Activated CD4-positive, alpha-beta memory T cell treated with anti-CD3 and anti-CD28 coated beads, Interleukin-2, amount 10 ng/mL, durations not matched to agents 7 days and 5 days (primary cell): ENCODE measurements at regions not wholly inside any gene's neighbourhood (a gene's known extent, or its start where the extent isn't known, plus 50 kb on each side); places are given as distances from the start of the nearest gene placed in this dataset.

ENCODE experiments used
- CTCF ChIA-PET: fragments of 350-600 bp; sonication (Branson Sonifier 250); formaldehyde crosslinking; loops from one replicate; lab custom pipeline; 2021; ENCODE audit warnings: antibody characterized with exemption, inconsistent platforms; lab: Charles Lee
- POLR2A ChIA-PET: fragments of 350-600 bp; sonication (Branson Sonifier 250); formaldehyde crosslinking; loops from one replicate; lab custom pipeline; 2021; ENCODE audit warnings: antibody characterized with exemption; lab: Charles Lee
- DNase-seq: peaks from one replicate; pipeline ENCODE4 v3.0.0-alpha.2; 2020
- H3K27ac Mint-ChIP-seq: one replicate; pipeline ENCODE4 v1.8.0; 2021; ENCODE audit warnings: mild to moderate bottlenecking, mixed read lengths
- H3K27me3 Mint-ChIP-seq: one replicate; pipeline ENCODE4 v1.8.0; 2021; ENCODE audit warnings: mixed read lengths
- H3K36me3 Mint-ChIP-seq: one replicate; pipeline ENCODE4 v1.8.0; 2021; ENCODE audit warnings: low read depth, mixed read lengths
- H3K4me1 Mint-ChIP-seq: one replicate; pipeline ENCODE4 v1.8.0; 2021; ENCODE audit warnings: mixed read lengths
- H3K4me3 Mint-ChIP-seq: one replicate; pipeline ENCODE4 v1.8.0; 2021; ENCODE audit warnings: mild to moderate bottlenecking, mixed read lengths
- H3K9me3 Mint-ChIP-seq: one replicate; pipeline ENCODE4 v1.8.0; 2021; ENCODE audit warnings: mixed read lengths

GRCh38 chr4:120509719-120510118 lies 412.8 kb downstream of the PRDM5 start:
- H3K27me3 Mint-ChIP-seq = no peaks in the 10 kb centered on the region
- no peaks in the 10 kb centered on the region for H3K36me3 Mint-ChIP-seq
- CTCF ChIA-PET = no interaction called here
- POLR2A ChIA-PET = no interaction called here
- DNase-seq = no peak
- no peaks in the 10 kb centered on the region for H3K9me3 Mint-ChIP-seq
- H3K27ac Mint-ChIP-seq = no peak overlapping the region
- H3K4me3 Mint-ChIP-seq = no peak overlapping the region
- no peaks in the 10 kb centered on the region for H3K4me1 Mint-ChIP-seq

- CTCF ChIA-PET = no interaction called here
- DNase-seq = no peak
- Mint-ChIP-seq H3K4me1 (no peaks in the 10 kb centered on the region), H3K4me3 (no peak overlapping the region), H3K27ac (no peak overlapping the region), H3K36me3 (no peaks in the 10 kb centered on the region), H3K27me3 (no peaks in the 10 kb centered on the region), H3K9me3 (no peaks in the 10 kb centered on the region)
- POLR2A ChIA-PET = no interaction called here
These were observed 413.3 kb downstream of the PRDM5 start for GRCh38 chr4:120509222-120509621.

DNA sequence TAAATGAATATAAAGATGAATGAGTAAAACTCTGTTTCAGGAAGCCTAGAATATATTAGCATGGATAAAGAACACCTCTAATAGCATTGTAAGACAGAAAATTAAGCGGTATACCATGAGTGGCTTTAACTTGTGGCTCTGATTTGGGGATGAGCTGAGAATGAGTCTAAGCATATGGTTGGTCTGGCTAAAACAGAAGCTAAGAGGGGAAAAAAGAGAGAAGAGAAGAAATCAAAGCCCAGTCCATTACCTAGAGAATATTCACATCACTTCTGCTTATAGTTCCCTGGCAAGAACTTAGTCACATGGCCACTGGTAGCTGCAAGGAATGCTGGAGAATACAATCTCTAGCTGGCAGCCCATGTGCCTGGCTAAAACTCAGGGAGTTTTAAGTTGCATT lies 414.5 kb downstream of the PRDM5 start:
- Mint-ChIP-seq H3K4me3 (no peak overlapping the region), H3K27me3 (no peaks in the 10 kb centered on the region), H3K27ac (no peak overlapping the region), H3K36me3 (no peaks in the 10 kb centered on the region), H3K9me3 (no peaks in the 10 kb centered on the region), H3K4me1 (no peaks in the 10 kb centered on the region)
- no peak for DNase-seq
- ChIA-PET POLR2A (no interaction called here), CTCF (no interaction called here)

GRCh38 chr4:120506536-120506935 lies 416.0 kb downstream of the PRDM5 start:
- no peaks in the 10 kb centered on the region for H3K36me3 Mint-ChIP-seq
- H3K4me3 Mint-ChIP-seq = no peak overlapping the region
- no peak for DNase-seq
- no peak overlapping the region for H3K27ac Mint-ChIP-seq
- CTCF ChIA-PET = no interaction called here
- POLR2A ChIA-PET = no interaction called here
- no peaks in the 10 kb centered on the region for H3K27me3 Mint-ChIP-seq
- no peaks in the 10 kb centered on the region for H3K4me1 Mint-ChIP-seq
- H3K9me3 Mint-ChIP-seq = no peaks in the 10 kb centered on the region

GRCh38 chr4:120498678-120499077 lies 423.8 kb downstream of the PRDM5 start:
- H3K27ac Mint-ChIP-seq = no peak overlapping the region
- DNase-seq = no peak
- H3K4me3 Mint-ChIP-seq = no peak overlapping the region
- no peaks in the 10 kb centered on the region for H3K36me3 Mint-ChIP-seq
- POLR2A ChIA-PET = no interaction called here
- H3K9me3 Mint-ChIP-seq = no peaks in the 10 kb centered on the region
- H3K27me3 Mint-ChIP-seq = no peaks in the 10 kb centered on the region
- CTCF ChIA-PET = no interaction called here
- H3K4me1 Mint-ChIP-seq = no peaks in the 10 kb centered on the region

- Mint-ChIP-seq H3K27ac (no peak overlapping the region), H3K4me1 (no peaks in the 10 kb centered on the region), H3K27me3 (no peaks in the 10 kb centered on the region), H3K4me3 (no peak overlapping the region), H3K9me3 (no peaks in the 10 kb centered on the region), H3K36me3 (no peaks in the 10 kb centered on the region)
- ChIA-PET POLR2A (no interaction called here), CTCF (no interaction called here)
- no peak for DNase-seq
These were observed 424.8 kb upstream of the MAD2L1 start for GRCh38 chr4:120491481-120491880.

- Mint-ChIP-seq H3K4me3 (no peak overlapping the region), H3K27ac (no peak overlapping the region)
These were observed 415.1 kb upstream of the MAD2L1 start for GRCh38 chr4:120481756-120482155.

DNA sequence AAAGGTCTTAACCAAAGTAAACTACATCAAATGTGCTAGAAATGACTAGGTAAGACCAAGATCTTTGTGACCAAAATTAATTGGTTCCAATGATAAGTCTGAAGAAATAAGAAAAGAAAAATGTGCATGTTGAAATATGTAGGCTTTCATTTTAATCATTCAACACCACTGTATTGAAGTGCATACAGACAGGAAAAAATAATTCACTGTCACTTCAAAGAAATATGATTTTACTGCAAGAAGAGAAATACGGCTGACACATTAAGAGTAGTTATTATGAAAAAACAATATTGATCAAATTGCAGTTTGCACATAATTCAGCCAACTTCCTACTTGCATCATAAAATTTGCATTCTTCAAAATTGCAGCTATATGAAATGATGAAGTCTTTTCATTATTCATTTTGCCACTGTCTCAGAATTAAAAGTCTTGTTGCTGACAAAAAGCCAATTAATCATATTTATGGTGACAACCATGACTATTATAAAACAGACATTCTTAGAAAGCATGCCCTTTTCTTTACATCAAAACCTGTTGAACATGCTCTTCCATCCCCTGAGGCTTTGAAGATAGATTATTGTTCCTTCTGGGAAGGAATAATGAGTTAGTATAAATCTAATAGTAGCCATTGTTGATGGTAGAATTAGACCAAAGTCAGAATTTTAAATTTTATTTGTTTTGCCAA lies 405.9 kb upstream of the MAD2L1 start:
- no peaks in the 10 kb centered on the region for H3K36me3 Mint-ChIP-seq
- H3K27me3 Mint-ChIP-seq = no peaks in the 10 kb centered on the region
- H3K4me1 Mint-ChIP-seq = no peaks in the 10 kb centered on the region
- no peaks in the 10 kb centered on the region for H3K9me3 Mint-ChIP-seq
- no peak for DNase-seq
- H3K27ac Mint-ChIP-seq = no peak overlapping the region
- ChIA-PET POLR2A (no interaction called here), CTCF (no interaction called here)
- no peak overlapping the region for H3K4me3 Mint-ChIP-seq

More at GRCh38 chr4:120481756-120482155, 415.1 kb upstream of the MAD2L1 start:
- Mint-ChIP-seq H3K27me3 (no peaks in the 10 kb centered on the region), H3K4me1 (no peaks in the 10 kb centered on the region), H3K36me3 (no peaks in the 10 kb centered on the region), H3K9me3 (no peaks in the 10 kb centered on the region)
- POLR2A ChIA-PET = interaction anchor here (0.5 kb wide), 1 partner anchor 502 kb away, joined by 3 read pairs; no protein-coding TSS in a partner anchor
- no peak for DNase-seq
- CTCF ChIA-PET = no interaction called here

DNA sequence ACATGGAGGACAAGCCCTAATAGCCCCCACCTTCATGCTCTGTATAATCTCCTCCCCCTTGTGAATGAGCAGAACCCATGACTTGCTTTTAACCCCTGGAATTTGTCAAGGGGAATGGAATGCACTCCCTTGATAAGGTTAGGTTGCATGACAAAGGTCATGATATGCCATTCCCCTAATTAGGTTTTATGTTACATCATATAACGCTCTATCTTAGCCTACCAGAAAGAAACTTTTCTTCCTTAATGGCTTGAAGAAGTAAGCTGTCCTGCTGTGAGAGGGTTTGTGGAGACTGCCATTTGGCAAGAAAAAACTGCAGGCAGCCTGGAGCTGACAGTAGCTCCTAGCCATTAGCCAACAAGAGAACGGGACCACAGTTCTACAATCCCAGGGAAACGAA lies 399.8 kb upstream of the MAD2L1 start:
- Mint-ChIP-seq H3K27ac (no peak overlapping the region), H3K9me3 (peaks cover 2% of the 10 kb centered on the region), H3K4me3 (no peak overlapping the region), H3K4me1 (no peaks in the 10 kb centered on the region), H3K27me3 (no peaks in the 10 kb centered on the region), H3K36me3 (no peaks in the 10 kb centered on the region)
- DNase-seq = no peak
- ChIA-PET CTCF (no interaction called here), POLR2A (no interaction called here)

GRCh38 chr4:120454788-120455187 lies 388.1 kb upstream of the MAD2L1 start:
- Mint-ChIP-seq H3K36me3 (no peaks in the 10 kb centered on the region), H3K9me3 (no peaks in the 10 kb centered on the region), H3K27me3 (no peaks in the 10 kb centered on the region), H3K4me1 (no peaks in the 10 kb centered on the region), H3K27ac (no peak overlapping the region), H3K4me3 (no peak overlapping the region)
- ChIA-PET POLR2A (no interaction called here), CTCF (no interaction called here)
- DNase-seq = no peak

DNA sequence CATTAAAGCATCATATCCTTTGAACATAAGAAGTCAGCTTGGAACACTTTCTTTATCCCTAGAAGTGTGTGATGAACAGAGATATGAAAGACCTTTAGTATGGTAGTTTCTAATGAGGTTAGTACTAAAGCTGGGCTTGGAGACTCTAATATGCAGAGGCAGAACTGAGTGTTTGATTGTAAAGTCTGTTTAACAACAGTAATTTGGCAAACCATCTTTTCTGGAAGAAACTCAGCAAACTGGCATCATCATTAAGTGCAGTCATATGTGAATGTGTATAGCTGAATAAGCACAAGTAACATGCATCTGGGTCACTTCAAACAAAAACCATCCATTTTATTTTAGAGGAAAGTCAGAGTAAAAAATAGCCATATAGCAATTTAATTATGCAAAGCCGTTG lies 385.9 kb upstream of the MAD2L1 start:
- no peaks in the 10 kb centered on the region for H3K4me1 Mint-ChIP-seq
- ChIA-PET POLR2A (no interaction called here), CTCF (no interaction called here)
- H3K27me3 Mint-ChIP-seq = no peaks in the 10 kb centered on the region
- no peak for DNase-seq
- H3K36me3 Mint-ChIP-seq = no peaks in the 10 kb centered on the region
- H3K9me3 Mint-ChIP-seq = no peaks in the 10 kb centered on the region
- no peak overlapping the region for H3K27ac Mint-ChIP-seq
- no peak overlapping the region for H3K4me3 Mint-ChIP-seq

DNA sequence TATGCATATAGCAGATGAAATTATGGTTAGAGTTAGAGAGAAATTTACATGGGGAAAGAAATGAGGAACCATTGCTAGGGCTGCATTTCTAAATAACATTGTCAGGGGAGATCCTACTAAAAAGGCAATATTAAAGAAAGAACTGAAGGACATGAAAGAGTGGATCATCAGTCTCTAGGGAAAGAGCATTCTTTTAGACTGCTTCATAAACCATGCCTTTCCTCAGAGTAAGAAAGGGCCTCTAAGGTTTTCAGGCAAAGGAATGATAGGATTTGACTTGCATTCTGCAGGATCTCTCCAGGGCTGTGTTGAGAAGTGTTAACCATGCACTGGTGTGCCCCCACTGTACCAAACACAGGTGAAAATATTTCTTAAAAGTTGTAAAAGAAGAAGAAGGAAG lies 385.4 kb upstream of the MAD2L1 start:
- Mint-ChIP-seq H3K9me3 (no peaks in the 10 kb centered on the region), H3K4me1 (no peaks in the 10 kb centered on the region), H3K36me3 (no peaks in the 10 kb centered on the region), H3K27ac (no peak overlapping the region), H3K4me3 (no peak overlapping the region), H3K27me3 (no peaks in the 10 kb centered on the region)
- ChIA-PET POLR2A (no interaction called here), CTCF (no interaction called here)
- no peak for DNase-seq

- POLR2A ChIA-PET = no interaction called here
- Mint-ChIP-seq H3K4me3 (no peak overlapping the region), H3K4me1 (peaks cover 2% of the 10 kb centered on the region), H3K27me3 (no peaks in the 10 kb centered on the region), H3K36me3 (no peaks in the 10 kb centered on the region), H3K9me3 (no peaks in the 10 kb centered on the region), H3K27ac (no peak overlapping the region)
- DNase-seq = no peak
- CTCF ChIA-PET = no interaction called here
These were observed 381.1 kb upstream of the MAD2L1 start for GRCh38 chr4:120447774-120448173.

- DNase-seq = no peak
- Mint-ChIP-seq H3K27ac (no peak overlapping the region), H3K27me3 (no peaks in the 10 kb centered on the region), H3K4me3 (no peak overlapping the region), H3K9me3 (no peaks in the 10 kb centered on the region), H3K36me3 (no peaks in the 10 kb centered on the region), H3K4me1 (peaks cover 2% of the 10 kb centered on the region)
- ChIA-PET CTCF (no interaction called here), POLR2A (no interaction called here)
These were observed 379.5 kb upstream of the MAD2L1 start for GRCh38 chr4:120446051-120446567.
